Lower leg skin (tissue), 3 donors: ENCODE measurements at regions not wholly inside any gene's neighbourhood (a gene's known extent, or its start where the extent isn't known, plus 50 kb on each side); places are given as distances from the start of the nearest gene placed in this dataset.

Experiments
- CTCF ChIP-seq, 3 donors: fragments of 450-650 bp; IDR thresholded peaks; one replicate each; pipeline ENCODE4 v1.5.1; 2016; ENCODE audit warnings: antibody characterized with exemption in 3 of 3, mild to moderate bottlenecking in 3 of 3, moderate library complexity in 2 of 3
- POLR2A ChIP-seq, 2 donors: fragments of 450-650 bp; IDR thresholded peaks; one replicate each; pipeline ENCODE4 v1.6.1; 2016 to 2017; ENCODE audit warnings: antibody characterized with exemption in 2 of 2, mild to moderate bottlenecking in 1 of 2, moderate library complexity in 1 of 2

- TF ChIP-seq CTCF (IDR thresholded peaks at IDR 0.05) (no peak), POLR2A (IDR thresholded peaks at IDR 0.05) (no peak)
Measured at GRCh38 chr4:137039370-137039769, 492.9 kb downstream of the PCDH18 start.
